HG02610 (cell line): ENCODE measurements at regions not wholly inside any gene's neighbourhood (a gene's known extent, or its start where the extent isn't known, plus 50 kb on each side); places are given as distances from the start of the nearest gene placed in this dataset.

Source experiments
- ATAC-seq: cut with Tn5 transposase; IDR thresholded peaks from one replicate; pipeline ENCODE4 v1.9.1; 2021; ENCODE audit warnings: mild to moderate bottlenecking, moderate library complexity; ENCODE audit not compliant: unreplicated experiment

- ATAC-seq = no peak
Measured at GRCh38 chr15:94105760-94106159, 125.6 kb upstream of the MCTP2 start.

GRCh38 chr15:94100863-94101262 is 130.5 kb upstream of the MCTP2 start:
- no peak for ATAC-seq

GRCh38 chr15:94099574-94099960 is 131.8 kb upstream of the MCTP2 start:
- no peak for ATAC-seq

- no peak for ATAC-seq
Measured at GRCh38 chr15:94098921-94099573, 132.3 kb upstream of the MCTP2 start.

GRCh38 chr15:94097552-94097951 is 133.8 kb upstream of the MCTP2 start:
- no peak for ATAC-seq

GRCh38 chr15:94094310-94094709 is 137.1 kb upstream of the MCTP2 start:
- ATAC-seq = no peak

- no peak for ATAC-seq
Measured at GRCh38 chr15:94086341-94086740, 145.0 kb upstream of the MCTP2 start.

GRCh38 chr15:94083467-94084052 is 147.8 kb upstream of the MCTP2 start:
- no peak for ATAC-seq

GRCh38 chr15:94081829-94082228 is 149.5 kb upstream of the MCTP2 start:
- ATAC-seq = no peak

- no peak for ATAC-seq
Measured at GRCh38 chr15:94080989-94081605, 150.3 kb upstream of the MCTP2 start.

GRCh38 chr15:94080416-94080815 is 150.9 kb upstream of the MCTP2 start:
- no peak for ATAC-seq

GRCh38 chr15:94079968-94080367 is 151.4 kb upstream of the MCTP2 start:
- ATAC-seq = no peak

- ATAC-seq = no peak
Measured at GRCh38 chr15:94079459-94079858, 151.9 kb upstream of the MCTP2 start.

GRCh38 chr15:94077938-94078337 is 153.4 kb upstream of the MCTP2 start:
- ATAC-seq = no peak

- no peak for ATAC-seq
Measured at GRCh38 chr15:94075349-94075748, 156.0 kb upstream of the MCTP2 start.

GRCh38 chr15:94070356-94071295 is 160.7 kb upstream of the MCTP2 start:
- no peak for ATAC-seq

GRCh38 chr15:94069844-94070243 is 161.5 kb upstream of the MCTP2 start:
- no peak for ATAC-seq

- ATAC-seq = no peak
Measured at GRCh38 chr15:94066811-94067210, 164.6 kb upstream of the MCTP2 start.

GRCh38 chr15:94066046-94066445 is 165.3 kb upstream of the MCTP2 start:
- ATAC-seq = no peak

- no peak for ATAC-seq
Measured at GRCh38 chr15:94064676-94065313, 166.6 kb upstream of the MCTP2 start.

- ATAC-seq = no peak
Measured at GRCh38 chr15:94061041-94061440, 170.3 kb upstream of the MCTP2 start.
